ENCODE measurements at regions not wholly inside any gene's neighbourhood (a gene's known extent, or its start where the extent isn't known, plus 50 kb on each side); places are given as distances from the start of the nearest gene placed in this dataset.

- no peak for DNase-seq
- no peak overlapping the region for H2BK15ac ChIP-seq (replicated peaks; ENCODE audit: low read depth)
- H3K23ac ChIP-seq (ENCODE audit: low read length): no peak overlapping the region
- H4K5ac ChIP-seq (ENCODE audit: low read length): no peak overlapping the region
- no peaks in the 10 kb centered on the region for H3K79me1 ChIP-seq (ENCODE audit: low read length)
- no peak overlapping the region for H3K18ac ChIP-seq (ENCODE audit: low read length)
- no peak overlapping the region for H3K4ac ChIP-seq (ENCODE audit: low read depth, low read length)
- H3K4me1 ChIP-seq (ENCODE audit: control insufficient read depth, low read depth, low read length): no peaks in the 10 kb centered on the region
- H3K56ac ChIP-seq (ENCODE audit: low read length): no peak overlapping the region
- H3K79me2 ChIP-seq (ENCODE audit: control insufficient read depth, insufficient read depth, low read length): no peaks in the 10 kb centered on the region
- no peak overlapping the region for H3K27ac ChIP-seq (ENCODE audit: low read depth, low read length)
- H2AK5ac ChIP-seq (ENCODE audit: low read length): no peak overlapping the region
- H3K9ac ChIP-seq (ENCODE audit: low read length): no peak overlapping the region
- no peak overlapping the region for H4K8ac ChIP-seq (ENCODE audit: low read depth, low read length)
- no peaks in the 10 kb centered on the region for H3K27me3 ChIP-seq (ENCODE audit: insufficient read depth, low read length, poor library complexity)
- no peak overlapping the region for H2BK5ac ChIP-seq (ENCODE audit: low read length)
- H3K4me3 ChIP-seq (ENCODE audit: low read length): no peak overlapping the region
- H3K4me2 ChIP-seq (ENCODE audit: low read length): no peak overlapping the region
- H3K36me3 ChIP-seq (ENCODE audit: control insufficient read depth, insufficient read depth, low read length): no peaks in the 10 kb centered on the region
- no peak overlapping the region for H2BK120ac ChIP-seq (ENCODE audit: low read depth, low read length)
These were observed 183.2 kb downstream of the GRIN2B start for GRCh38 chr12:13798162-13798561.

GRCh38 chr12:13794706-13795105 lies 186.7 kb downstream of the GRIN2B start:
- Histone ChIP-seq H2BK120ac (ENCODE audit: low read depth, low read length) (no peak overlapping the region), H3K56ac (ENCODE audit: low read length) (no peak overlapping the region), H4K8ac (ENCODE audit: low read depth, low read length) (no peak overlapping the region), H3K18ac (ENCODE audit: low read length) (no peak overlapping the region), H3K27ac (ENCODE audit: low read depth, low read length) (no peak overlapping the region), H2BK5ac (ENCODE audit: low read length) (no peak overlapping the region), H3K4me2 (ENCODE audit: low read length) (no peak overlapping the region), H2AK5ac (ENCODE audit: low read length) (no peak overlapping the region), H3K27me3 (ENCODE audit: insufficient read depth, low read length, poor library complexity) (no peaks in the 10 kb centered on the region), H3K4me3 (ENCODE audit: low read length) (no peak overlapping the region), H3K36me3 (ENCODE audit: control insufficient read depth, insufficient read depth, low read length) (no peaks in the 10 kb centered on the region), H3K23ac (ENCODE audit: low read length) (no peak overlapping the region), H3K4me1 (ENCODE audit: control insufficient read depth, low read depth, low read length) (no peaks in the 10 kb centered on the region), H3K9ac (ENCODE audit: low read length) (no peak overlapping the region), H3K79me1 (ENCODE audit: low read length) (no peaks in the 10 kb centered on the region), H3K79me2 (ENCODE audit: control insufficient read depth, insufficient read depth, low read length) (no peaks in the 10 kb centered on the region), H3K4ac (ENCODE audit: low read depth, low read length) (no peak overlapping the region), H2BK15ac (replicated peaks; ENCODE audit: low read depth) (no peak overlapping the region), H4K5ac (ENCODE audit: low read length) (no peak overlapping the region)
- DNase-seq: no peak
- no CpG with 5 or more reads among the region's 2 CpGs for WGBS (ENCODE audit: extremely low coverage, insufficient coverage, low lambda C conversion rate)

DNA sequence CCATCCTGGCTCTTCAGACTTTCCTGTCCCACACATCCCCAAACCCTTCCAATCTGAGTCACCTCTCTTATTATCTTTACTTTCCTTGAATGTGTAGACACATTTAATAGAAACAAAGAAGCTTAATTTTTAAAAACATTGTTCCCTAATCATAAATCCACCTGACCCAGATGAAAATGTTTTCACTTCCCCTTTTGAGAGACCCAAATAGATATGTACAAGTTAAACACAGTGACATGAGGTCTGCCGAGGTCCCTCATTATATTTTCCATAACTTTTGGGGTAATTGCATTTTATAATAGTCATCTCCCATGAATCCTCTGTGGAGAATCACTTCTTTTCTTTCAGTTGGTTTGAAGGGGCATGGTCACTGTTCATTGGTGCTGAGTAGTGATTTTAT lies 191.1 kb downstream of the GRIN2B start:
- no CpG with 5 or more reads among the region's 1 CpG for WGBS (ENCODE audit: extremely low coverage, insufficient coverage, low lambda C conversion rate)
- H3K4me1 ChIP-seq (ENCODE audit: control insufficient read depth, low read depth, low read length): no peaks in the 10 kb centered on the region
- H3K27me3 ChIP-seq (ENCODE audit: insufficient read depth, low read length, poor library complexity): no peaks in the 10 kb centered on the region
- H3K27ac ChIP-seq (ENCODE audit: low read depth, low read length): no peak overlapping the region
- H4K8ac ChIP-seq (ENCODE audit: low read depth, low read length): no peak overlapping the region
- H3K4me3 ChIP-seq (ENCODE audit: low read length): no peak overlapping the region
- H3K79me2 ChIP-seq (ENCODE audit: control insufficient read depth, insufficient read depth, low read length): no peaks in the 10 kb centered on the region
- no peak overlapping the region for H2BK5ac ChIP-seq (ENCODE audit: low read length)
- no peak overlapping the region for H4K5ac ChIP-seq (ENCODE audit: low read length)
- H3K36me3 ChIP-seq (ENCODE audit: control insufficient read depth, insufficient read depth, low read length): no peaks in the 10 kb centered on the region
- no peak overlapping the region for H3K56ac ChIP-seq (ENCODE audit: low read length)
- H3K9ac ChIP-seq (ENCODE audit: low read length): no peak overlapping the region
- H3K4me2 ChIP-seq (ENCODE audit: low read length): no peak overlapping the region
- no peak overlapping the region for H2AK5ac ChIP-seq (ENCODE audit: low read length)
- DNase-seq: no peak
- H3K23ac ChIP-seq (ENCODE audit: low read length): no peak overlapping the region
- no peaks in the 10 kb centered on the region for H3K79me1 ChIP-seq (ENCODE audit: low read length)
- H2BK15ac ChIP-seq (replicated peaks; ENCODE audit: low read depth): no peak overlapping the region
- H3K4ac ChIP-seq (ENCODE audit: low read depth, low read length): no peak overlapping the region
- no peak overlapping the region for H2BK120ac ChIP-seq (ENCODE audit: low read depth, low read length)
- H3K18ac ChIP-seq (ENCODE audit: low read length): no peak overlapping the region

- no peaks in the 10 kb centered on the region for H3K79me2 ChIP-seq (ENCODE audit: control insufficient read depth, insufficient read depth, low read length)
- no peaks in the 10 kb centered on the region for H3K27me3 ChIP-seq (ENCODE audit: insufficient read depth, low read length, poor library complexity)
- no peak overlapping the region for H3K56ac ChIP-seq (ENCODE audit: low read length)
- no peaks in the 10 kb centered on the region for H3K36me3 ChIP-seq (ENCODE audit: control insufficient read depth, insufficient read depth, low read length)
- no peak for DNase-seq
- no peaks in the 10 kb centered on the region for H3K79me1 ChIP-seq (ENCODE audit: low read length)
- H2BK120ac ChIP-seq (ENCODE audit: low read depth, low read length): no peak overlapping the region
- no peak overlapping the region for H4K5ac ChIP-seq (ENCODE audit: low read length)
- H3K4me2 ChIP-seq (ENCODE audit: low read length): no peak overlapping the region
- H4K8ac ChIP-seq (ENCODE audit: low read depth, low read length): no peak overlapping the region
- no peaks in the 10 kb centered on the region for H3K4me1 ChIP-seq (ENCODE audit: control insufficient read depth, low read depth, low read length)
- H3K4ac ChIP-seq (ENCODE audit: low read depth, low read length): no peak overlapping the region
- no peak overlapping the region for H2AK5ac ChIP-seq (ENCODE audit: low read length)
- H3K23ac ChIP-seq (ENCODE audit: low read length): no peak overlapping the region
- H3K18ac ChIP-seq (ENCODE audit: low read length): no peak overlapping the region
- no peak overlapping the region for H3K27ac ChIP-seq (ENCODE audit: low read depth, low read length)
- WGBS (ENCODE audit: extremely low coverage, insufficient coverage, low lambda C conversion rate): no CpG with 5 or more reads among the region's 5 CpGs
- no peak overlapping the region for H2BK15ac ChIP-seq (replicated peaks; ENCODE audit: low read depth)
- no peak overlapping the region for H3K9ac ChIP-seq (ENCODE audit: low read length)
- H2BK5ac ChIP-seq (ENCODE audit: low read length): no peak overlapping the region
- H3K4me3 ChIP-seq (ENCODE audit: low read length): no peak overlapping the region
These were observed 192.8 kb downstream of the GRIN2B start for GRCh38 chr12:13788626-13789025.

DNA sequence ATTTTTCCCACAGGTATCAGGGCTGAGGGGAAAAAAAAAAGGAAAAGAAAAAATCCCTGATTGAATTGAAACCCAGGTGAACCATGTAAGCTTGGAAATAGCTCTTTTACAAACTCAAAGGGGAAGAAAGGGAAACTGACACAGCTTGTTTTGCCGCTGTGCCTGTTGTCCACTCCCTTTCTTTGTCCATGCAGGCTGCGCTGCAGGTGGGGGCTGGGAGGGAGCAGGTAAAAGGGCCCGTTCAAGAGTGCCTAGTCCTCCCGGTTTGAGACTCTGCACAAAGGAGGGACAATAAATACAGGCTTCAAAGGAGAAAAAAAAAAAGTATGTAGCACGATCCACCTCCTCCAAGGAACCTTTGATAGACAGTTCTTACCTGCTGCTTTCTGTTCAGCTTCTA lies 194.8 kb downstream of the GRIN2B start:
- no peaks in the 10 kb centered on the region for H3K79me1 ChIP-seq (ENCODE audit: low read length)
- H3K4ac ChIP-seq (ENCODE audit: low read depth, low read length): no peak overlapping the region
- H4K8ac ChIP-seq (ENCODE audit: low read depth, low read length): no peak overlapping the region
- H4K5ac ChIP-seq (ENCODE audit: low read length): no peak overlapping the region
- H3K18ac ChIP-seq (ENCODE audit: low read length): no peak overlapping the region
- no peak overlapping the region for H3K4me3 ChIP-seq (ENCODE audit: low read length)
- no peak overlapping the region for H2AK5ac ChIP-seq (ENCODE audit: low read length)
- no peaks in the 10 kb centered on the region for H3K4me1 ChIP-seq (ENCODE audit: control insufficient read depth, low read depth, low read length)
- H2BK15ac ChIP-seq (replicated peaks; ENCODE audit: low read depth): no peak overlapping the region
- no peaks in the 10 kb centered on the region for H3K27me3 ChIP-seq (ENCODE audit: insufficient read depth, low read length, poor library complexity)
- H3K4me2 ChIP-seq (ENCODE audit: low read length): no peak overlapping the region
- H2BK5ac ChIP-seq (ENCODE audit: low read length): no peak overlapping the region
- H3K9ac ChIP-seq (ENCODE audit: low read length): no peak overlapping the region
- no peak for DNase-seq
- WGBS (ENCODE audit: extremely low coverage, insufficient coverage, low lambda C conversion rate): no CpG with 5 or more reads among the region's 5 CpGs
- no peak overlapping the region for H3K27ac ChIP-seq (ENCODE audit: low read depth, low read length)
- H3K56ac ChIP-seq (ENCODE audit: low read length): no peak overlapping the region
- H2BK120ac ChIP-seq (ENCODE audit: low read depth, low read length): no peak overlapping the region
- no peak overlapping the region for H3K23ac ChIP-seq (ENCODE audit: low read length)
- H3K79me2 ChIP-seq (ENCODE audit: control insufficient read depth, insufficient read depth, low read length): no peaks in the 10 kb centered on the region
- H3K36me3 ChIP-seq (ENCODE audit: control insufficient read depth, insufficient read depth, low read length): no peaks in the 10 kb centered on the region

- Histone ChIP-seq H3K4ac (ENCODE audit: low read depth, low read length) (no peak overlapping the region), H3K4me1 (ENCODE audit: control insufficient read depth, low read depth, low read length) (no peaks in the 10 kb centered on the region), H3K4me2 (ENCODE audit: low read length) (no peak overlapping the region), H4K5ac (ENCODE audit: low read length) (no peak overlapping the region), H3K27ac (ENCODE audit: low read depth, low read length) (no peak overlapping the region), H2BK15ac (replicated peaks; ENCODE audit: low read depth) (no peak overlapping the region), H3K18ac (ENCODE audit: low read length) (no peak overlapping the region), H3K56ac (ENCODE audit: low read length) (no peak overlapping the region), H2BK120ac (ENCODE audit: low read depth, low read length) (no peak overlapping the region), H2AK5ac (ENCODE audit: low read length) (no peak overlapping the region), H2BK5ac (ENCODE audit: low read length) (no peak overlapping the region), H3K23ac (ENCODE audit: low read length) (no peak overlapping the region), H3K36me3 (ENCODE audit: control insufficient read depth, insufficient read depth, low read length) (no peaks in the 10 kb centered on the region), H3K79me1 (ENCODE audit: low read length) (no peaks in the 10 kb centered on the region), H3K27me3 (ENCODE audit: insufficient read depth, low read length, poor library complexity) (no peaks in the 10 kb centered on the region), H4K8ac (ENCODE audit: low read depth, low read length) (no peak overlapping the region), H3K9ac (ENCODE audit: low read length) (no peak overlapping the region), H3K79me2 (ENCODE audit: control insufficient read depth, insufficient read depth, low read length) (no peaks in the 10 kb centered on the region), H3K4me3 (ENCODE audit: low read length) (no peak overlapping the region)
- DNase-seq: no peak
- no CpG with 5 or more reads among the region's 1 CpG for WGBS (ENCODE audit: extremely low coverage, insufficient coverage, low lambda C conversion rate)
These were observed 196.9 kb downstream of the GRIN2B start for GRCh38 chr12:13784504-13784903.
